GM12891 (cell line): ENCODE measurements at regions not wholly inside any gene's neighbourhood (a gene's known extent, or its start where the extent isn't known, plus 50 kb on each side); places are given as distances from the start of the nearest gene placed in this dataset.

Source experiments
- POLR2A ChIP-seq: IDR thresholded peaks from 2 replicates; pipeline ENCODE4 v1.6.1; 2011; ENCODE audit warnings: low read depth, low read length, control low read depth
- POLR2AphosphoS5 ChIP-seq: IDR thresholded peaks from 2 replicates; pipeline ENCODE4 v1.6.1; 2011; ENCODE audit warnings: low read depth, low read length, control low read depth
- TAF1 ChIP-seq: IDR thresholded peaks from 2 replicates; pipeline ENCODE4 v1.6.1; 2011; ENCODE audit warnings: low read depth, low read length, control low read depth

DNA sequence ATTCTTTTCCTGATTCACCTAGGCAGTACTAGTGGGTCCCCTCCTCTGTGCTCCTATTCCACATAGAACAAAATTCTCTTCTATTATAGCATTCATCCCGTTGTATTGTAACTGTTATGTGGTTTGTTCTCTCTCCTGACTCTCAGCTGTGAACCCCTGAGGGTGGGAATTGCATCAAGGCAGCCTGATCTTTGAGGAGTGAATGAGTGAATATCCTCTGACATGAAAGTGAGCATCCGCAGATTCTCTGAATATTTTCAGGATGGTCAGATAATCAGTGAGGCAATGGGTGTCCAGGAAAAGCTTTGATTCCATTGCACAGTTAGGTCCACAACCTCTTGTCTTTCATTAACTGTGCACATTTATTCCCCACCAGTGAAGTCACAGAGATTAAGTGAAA is 67.6 kb upstream of the SLC22A23 start:
- TF ChIP-seq POLR2A (no peak), TAF1 (no peak), POLR2AphosphoS5 (no peak)
